IMR-90 (cell line): ENCODE measurements at regions not wholly inside any gene's neighbourhood (a gene's known extent, or its start where the extent isn't known, plus 50 kb on each side); places are given as distances from the start of the nearest gene placed in this dataset.

ENCODE experiments used
- CEBPB ChIP-seq: IDR thresholded peaks from 2 replicates; pipeline ENCODE4 v1.6.1; 2012; ENCODE audit warnings: low read depth, low read length, improper control_type of control experiment
- CHD1 ChIP-seq: IDR thresholded peaks from 2 replicates; pipeline ENCODE4 v1.6.1; 2012; ENCODE audit warnings: low read depth, low read length, improper control_type of control experiment
- CTCF ChIP-seq: conservative IDR thresholded peaks from 2 replicates; pipeline ENCODE4 v1.5.1; 2012; ENCODE audit warnings: mild to moderate bottlenecking, low read depth, low read length, improper control_type of control experiment
- FOS ChIP-seq: fragments of 150-350 bp; IDR thresholded peaks from 2 replicates; pipeline ENCODE4 v1.6.1; 2016; ENCODE audit warnings: low read depth, low read length
- MAZ ChIP-seq: IDR thresholded peaks from 2 replicates; pipeline ENCODE4 v1.6.1; 2012; ENCODE audit warnings: low read depth, mild to moderate bottlenecking, low read length, improper control_type of control experiment, moderate library complexity, borderline replicate concordance
- POLR2A ChIP-seq: IDR thresholded peaks from 2 replicates; pipeline ENCODE4 v1.6.1; 2012; ENCODE audit warnings: mild to moderate bottlenecking, low read depth, low read length
- RAD21 ChIP-seq: IDR thresholded peaks from 2 replicates; pipeline ENCODE4 v1.6.1; 2012; ENCODE audit warnings: low read length, improper control_type of control experiment
- RFX5 ChIP-seq: IDR thresholded peaks from 2 replicates; pipeline ENCODE4 v1.8.0; 2012; ENCODE audit warnings: low read depth, mild to moderate bottlenecking, low read length, moderate library complexity

DNA sequence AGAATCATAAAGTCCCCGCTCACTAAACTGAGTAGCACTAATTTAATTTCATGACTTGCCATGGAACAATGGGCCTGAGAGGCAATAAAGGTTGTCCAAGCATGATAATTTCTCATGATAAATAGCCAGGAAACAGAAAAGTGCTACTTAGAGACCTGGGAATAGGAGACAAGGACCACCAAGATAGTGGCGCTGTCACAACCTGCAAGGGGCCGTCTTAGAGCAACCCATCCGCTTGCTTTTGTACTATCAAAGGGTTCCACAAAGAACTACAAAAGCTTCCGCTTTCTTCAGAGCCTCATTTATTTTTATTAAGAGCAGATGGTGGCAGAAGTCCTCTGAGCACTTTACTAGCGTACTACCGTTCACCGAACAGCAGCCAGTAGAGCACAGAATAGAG, 421.7 kb upstream of the GRM7 start:
- TF ChIP-seq CTCF (no peak), FOS (no peak), RFX5 (no peak), CEBPB (no peak), POLR2A (no peak), CHD1 (no peak), RAD21 (no peak), MAZ (no peak)
